Tibial nerve (tissue), 4 donors: ENCODE measurements at regions not wholly inside any gene's neighbourhood (a gene's known extent, or its start where the extent isn't known, plus 50 kb on each side); places are given as distances from the start of the nearest gene placed in this dataset.

Experiments used
- DNase-seq, 2 donors: peaks; one replicate each; pipeline ENCODE4 v3.0.0-alpha.2; 2019; ENCODE audit warnings: low spot score in 2 of 2
- H3K27ac ChIP-seq, 4 donors: fragments of 200-600 bp; sonication (generic) in 3 of 4; one replicate each; pipeline ENCODE4 v1.5.1; 2017 to 2019; ENCODE audit warnings: mild to moderate bottlenecking in 1 of 4
- H3K27me3 ChIP-seq, 2 donors: fragments of 200-600 bp; sonication (generic) in 1 of 2; one replicate each; pipeline versions ENCODE4 v1.5.1 to v1.6.0; 2017 to 2019
- H3K36me3 ChIP-seq, 3 donors: fragments of 200-600 bp; sonication (generic); one replicate each; pipeline ENCODE4 v1.5.1; 2018 to 2019
- H3K4me1 ChIP-seq, 4 donors: fragments of 200-600 bp; sonication (generic) in 3 of 4; one replicate each; pipeline ENCODE4 v1.5.1; 2017 to 2019
- H3K4me3 ChIP-seq, 4 donors: fragments of 200-600 bp; sonication (generic) in 3 of 4; one replicate each; pipeline ENCODE4 v1.5.1; 2017 to 2019; ENCODE audit warnings: mild to moderate bottlenecking in 1 of 4, moderate library complexity in 1 of 4
- H3K9me3 ChIP-seq, 4 donors: fragments of 200-600 bp; sonication (generic) in 3 of 4; one replicate each; pipeline ENCODE4 v1.5.1; 2017 to 2019
- CTCF ChIP-seq, 5 experiments: fragments of 200-600 bp in 3 of 5; fragments of 450-650 bp in 2 of 5; sonication (generic) in 3 of 5; IDR thresholded peaks; one replicate each; pipeline ENCODE4 v1.5.1; 2016 to 2019; ENCODE audit warnings: antibody characterized with exemption in 5 of 5, mild to moderate bottlenecking in 3 of 5, moderate library complexity in 2 of 5
- EP300 ChIP-seq, 2 donors: sonication (generic); formaldehyde crosslinking; IDR thresholded peaks; one replicate each; pipeline ENCODE4 v1.6.1; 2017; ENCODE audit warnings: antibody characterized with exemption in 2 of 2, mild to moderate bottlenecking in 1 of 2
- POLR2A ChIP-seq, 2 donors: fragments of 450-650 bp; IDR thresholded peaks; one replicate each; pipeline ENCODE4 v1.6.1; 2017; ENCODE audit warnings: antibody characterized with exemption in 2 of 2, mild to moderate bottlenecking in 2 of 2, moderate library complexity in 2 of 2
- WGBS, 2 donors: methylation state at CpG; one replicate each; pipeline ENCODE4 v1.1.5; 2018; 5-methylcytosine and 5-hydroxymethylcytosine counted together

- H3K27ac ChIP-seq = no peak overlapping the region
- no peaks in the 10 kb centered on the region for H3K36me3 ChIP-seq
- 82 to 85% methylated on average over 6 of the region's 6 CpGs for WGBS, 2 donors
- TF ChIP-seq EP300 (IDR thresholded peaks at IDR 0.05) (no peak), CTCF (IDR thresholded peaks at IDR 0.05) (no peak), POLR2A (IDR thresholded peaks at IDR 0.05) (no peak)
- DNase-seq = no peak
- H3K4me3 ChIP-seq = no peak overlapping the region
- H3K27me3 ChIP-seq = no peaks in the 10 kb centered on the region
- no peaks in the 10 kb centered on the region for H3K9me3 ChIP-seq
- H3K4me1 ChIP-seq = peaks cover 0 to 5% (median 0%) of the 10 kb centered on the region in 4 donors
Observed at GRCh38 chr1:99570486-99571089, 75.3 kb upstream of the PALMD start.

- H3K9me3 ChIP-seq = no peaks in the 10 kb centered on the region
- 69 to 71% methylated on average over 6 of the region's 6 CpGs for WGBS, 2 donors
- no peak for TF ChIP-seq EP300 (IDR thresholded peaks at IDR 0.05)
- no peak for TF ChIP-seq POLR2A (IDR thresholded peaks at IDR 0.05)
- no peak for TF ChIP-seq CTCF (IDR thresholded peaks at IDR 0.05)
- no peaks in the 10 kb centered on the region for H3K36me3 ChIP-seq
- no peaks in the 10 kb centered on the region for H3K27me3 ChIP-seq
- H3K27ac ChIP-seq = no peak overlapping the region
- H3K4me1 ChIP-seq = peaks cover 0 to 5% (median 0%) of the 10 kb centered on the region in 4 donors
- DNase-seq = no peak
- no peak overlapping the region for H3K4me3 ChIP-seq
Observed at GRCh38 chr1:99571092-99571734, 74.7 kb upstream of the PALMD start.

GRCh38 chr1:99573431-99574217 lies 72.3 kb upstream of the PALMD start:
- H3K4me3 ChIP-seq = no peak overlapping the region
- WGBS, 2 donors = 73 to 83% methylated on average over 3 of the region's 3 CpGs
- no peaks in the 10 kb centered on the region for H3K27me3 ChIP-seq
- no peak for TF ChIP-seq CTCF (IDR thresholded peaks at IDR 0.05)
- no peak for TF ChIP-seq POLR2A (IDR thresholded peaks at IDR 0.05)
- no peak for TF ChIP-seq EP300 (IDR thresholded peaks at IDR 0.05)
- H3K4me1 ChIP-seq = peaks cover 0 to 5% (median 0%) of the 10 kb centered on the region in 4 donors
- no peaks in the 10 kb centered on the region for H3K36me3 ChIP-seq
- no peak for DNase-seq
- H3K9me3 ChIP-seq = no peaks in the 10 kb centered on the region
- H3K27ac ChIP-seq = no peak overlapping the region

GRCh38 chr1:99577313-99577712 lies 68.6 kb upstream of the PALMD start:
- no peaks in the 10 kb centered on the region for H3K36me3 ChIP-seq
- no peaks in the 10 kb centered on the region for H3K27me3 ChIP-seq
- H3K4me3 ChIP-seq = no peak overlapping the region
- TF ChIP-seq POLR2A (IDR thresholded peaks at IDR 0.05) = no peak
- no peak for TF ChIP-seq EP300 (IDR thresholded peaks at IDR 0.05)
- TF ChIP-seq CTCF (IDR thresholded peaks at IDR 0.05) = no peak
- peaks cover 0 to 20% (median 6%) of the 10 kb centered on the region in 4 donors for H3K4me1 ChIP-seq
- H3K27ac ChIP-seq = no peak overlapping the region
- WGBS, 2 donors = 82 to 93% methylated on average over 3 of the region's 3 CpGs
- H3K9me3 ChIP-seq = no peaks in the 10 kb centered on the region
- DNase-seq = no peak

- TF ChIP-seq POLR2A (IDR thresholded peaks at IDR 0.05) (no peak), CTCF (IDR thresholded peaks at IDR 0.05) (no peak), EP300 (IDR thresholded peaks at IDR 0.05) (no peak)
- H3K9me3 ChIP-seq = no peaks in the 10 kb centered on the region
- no peak for DNase-seq
- H3K27ac ChIP-seq = peak overlapping the region in 2 of 4 donors; percentile 39 to 79
- 29 to 33% methylated on average over 2 of the region's 2 CpGs for WGBS, 2 donors
- no peaks in the 10 kb centered on the region for H3K27me3 ChIP-seq
- H3K4me3 ChIP-seq = no peak overlapping the region
- peaks cover 0 to 16% (median 6%) of the 10 kb centered on the region in 4 donors for H3K4me1 ChIP-seq
- no peaks in the 10 kb centered on the region for H3K36me3 ChIP-seq
Observed at GRCh38 chr1:99579691-99580172, 66.2 kb upstream of the PALMD start.
